ENCODE measurements at regions not wholly inside any gene's neighbourhood (a gene's known extent, or its start where the extent isn't known, plus 50 kb on each side); places are given as distances from the start of the nearest gene placed in this dataset.
"Not testable (repeated sequence)": the region's sequence is repeated elsewhere in the genome, so short reads cannot be mapped to it uniquely, and the experiment has no call there.

DNA sequence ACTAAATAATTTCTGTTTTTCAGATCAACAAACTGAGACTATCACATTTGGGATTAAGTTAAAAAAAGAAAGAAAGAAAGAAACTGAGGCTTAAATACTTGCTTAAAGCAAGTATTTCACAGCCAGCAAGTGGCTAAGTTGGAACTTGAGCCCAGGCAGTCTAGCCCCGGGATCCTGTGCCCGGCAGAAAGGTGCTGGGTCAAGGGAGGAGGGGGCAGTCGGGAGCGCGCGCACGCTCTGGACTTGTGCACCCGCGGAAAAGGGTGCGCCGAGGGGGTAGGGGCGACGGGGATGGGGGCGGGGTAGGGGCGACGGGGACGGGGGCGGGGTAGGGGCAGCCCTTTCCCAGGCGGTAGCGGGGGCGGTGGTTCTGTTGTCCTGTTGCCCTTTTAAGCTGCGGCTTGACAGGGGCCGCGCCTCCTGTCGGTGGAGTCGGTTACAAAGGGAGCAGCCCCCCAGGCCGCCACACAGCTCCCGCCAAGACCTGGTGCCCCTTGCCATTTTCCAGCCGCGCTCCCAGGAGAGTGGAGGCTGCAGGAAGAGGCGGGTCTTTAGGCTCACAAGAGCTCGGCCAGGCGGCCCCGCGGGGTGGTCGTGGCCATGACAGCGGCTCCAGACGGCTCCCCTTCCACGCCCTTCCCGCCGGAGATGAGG lies 60.6 kb downstream of the GOLGA8T start:
- peak overlapping the region; percentile 33 to 39 for H3K4me3 ChIP-seq
- DNase-seq (ENCODE audit: extremely low spot score in 2 of 2): not testable (repeated sequence)

DNA sequence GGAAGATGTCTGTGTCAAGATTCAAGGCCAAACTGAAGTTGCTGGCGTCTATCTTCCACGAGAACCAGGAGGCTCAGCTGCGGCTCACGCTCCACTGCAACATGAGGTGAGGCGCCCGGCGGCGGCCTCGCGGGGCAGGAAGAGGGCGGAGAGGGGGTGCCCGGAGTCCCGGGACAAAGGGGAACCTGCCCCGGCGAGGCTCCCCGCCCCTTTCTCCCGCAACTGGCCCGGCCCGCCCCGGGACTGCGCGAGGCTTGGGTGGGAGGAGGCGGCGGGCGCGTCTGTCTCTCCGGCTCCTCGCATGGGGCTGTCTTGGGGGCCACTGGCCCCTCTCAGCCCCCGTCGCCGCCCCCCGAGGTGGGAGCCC lies 61.1 kb downstream of the GOLGA8T start:
- H3K4me1 ChIP-seq; H3K27ac ChIP-seq; H3K27me3 ChIP-seq; intact Hi-C loops (cut with DNase I); H3K36me3 ChIP-seq; H3K9me3 ChIP-seq: not testable (repeated sequence)
- peak overlapping the region; percentile 33 to 39 for H3K4me3 ChIP-seq
- DNase-seq (ENCODE audit: extremely low spot score in 2 of 2): peak in 1 of 2 donors; percentile 16

More for the DNA sequence above, 60.6 kb downstream of the GOLGA8T start:
- intact Hi-C loops (cut with DNase I); H3K9me3 ChIP-seq; H3K36me3 ChIP-seq; H3K4me1 ChIP-seq; H3K27me3 ChIP-seq; H3K27ac ChIP-seq: not testable (repeated sequence)

DNA sequence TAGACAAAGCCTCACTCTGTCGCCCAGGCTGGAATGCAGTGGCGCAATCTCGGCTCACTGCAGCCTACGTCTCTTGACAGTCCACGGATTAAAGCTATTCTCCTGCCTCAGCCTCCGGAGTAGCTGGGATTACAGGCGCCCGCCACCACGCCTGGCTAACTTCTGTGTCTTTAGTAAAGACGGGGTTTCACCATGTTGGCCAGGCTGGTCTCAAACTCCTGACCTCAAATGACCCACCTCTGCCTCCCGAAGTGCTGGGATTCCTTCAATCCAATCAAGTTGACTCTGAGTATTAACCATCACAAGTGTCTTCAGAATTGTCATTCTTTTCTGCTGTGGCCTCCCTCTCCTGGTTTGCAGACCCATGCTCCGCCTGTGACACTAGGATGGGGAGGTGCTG lies 61.9 kb downstream of the GOLGA8T start:
- H3K36me3 ChIP-seq; H3K4me1 ChIP-seq; H3K4me3 ChIP-seq; intact Hi-C loops (cut with DNase I); H3K27me3 ChIP-seq; DNase-seq (ENCODE audit: extremely low spot score in 2 of 2); H3K27ac ChIP-seq; H3K9me3 ChIP-seq: not testable (repeated sequence)

DNA sequence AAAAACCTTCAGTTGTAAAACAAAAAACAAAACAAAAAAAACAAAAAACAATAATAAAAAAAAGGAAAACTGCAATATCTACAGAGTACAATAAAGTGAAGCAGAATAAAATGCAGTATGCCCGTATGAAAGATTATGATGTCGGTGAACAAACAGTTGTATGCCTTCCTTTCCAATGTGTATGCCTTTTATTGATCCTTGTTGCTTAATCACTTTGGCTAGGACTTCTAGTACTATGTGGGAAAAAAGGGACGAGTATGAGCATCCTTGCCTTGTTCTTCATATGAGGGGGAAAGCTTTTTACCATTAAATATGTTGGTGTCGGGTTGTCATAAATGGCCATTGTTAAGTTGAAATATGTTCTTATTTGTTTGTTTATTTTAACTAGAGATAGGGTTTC lies 66.7 kb downstream of the GOLGA8T start:
- H3K36me3 ChIP-seq; H3K27me3 ChIP-seq; H3K4me1 ChIP-seq; H3K9me3 ChIP-seq; H3K27ac ChIP-seq; H3K4me3 ChIP-seq; DNase-seq (ENCODE audit: extremely low spot score in 2 of 2); intact Hi-C loops (cut with DNase I): not testable (repeated sequence)

DNA sequence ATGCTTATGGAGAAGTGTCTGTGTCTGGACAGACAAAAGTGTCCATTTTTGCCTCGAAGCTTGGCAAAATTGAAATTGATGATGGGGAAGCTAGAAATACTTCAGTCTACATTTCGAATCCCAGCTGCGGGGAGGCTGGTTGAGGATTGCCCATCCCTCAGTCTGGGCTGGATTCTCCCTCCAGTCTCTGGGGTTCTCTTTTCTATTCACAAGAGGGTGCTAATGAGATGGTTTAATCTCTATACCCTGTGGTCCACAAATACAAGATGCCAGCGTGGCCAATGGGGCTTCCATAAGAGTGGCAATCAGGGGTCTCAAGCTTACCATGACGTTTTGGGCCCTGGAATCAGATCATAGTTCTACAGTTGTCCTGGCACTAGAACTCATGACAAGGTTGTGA lies 78.9 kb downstream of the GOLGA8T start:
- intact Hi-C loops (cut with DNase I); DNase-seq (ENCODE audit: extremely low spot score in 2 of 2); H3K27me3 ChIP-seq; H3K4me3 ChIP-seq; H3K27ac ChIP-seq; H3K4me1 ChIP-seq; H3K9me3 ChIP-seq; H3K36me3 ChIP-seq: not testable (repeated sequence)

DNA sequence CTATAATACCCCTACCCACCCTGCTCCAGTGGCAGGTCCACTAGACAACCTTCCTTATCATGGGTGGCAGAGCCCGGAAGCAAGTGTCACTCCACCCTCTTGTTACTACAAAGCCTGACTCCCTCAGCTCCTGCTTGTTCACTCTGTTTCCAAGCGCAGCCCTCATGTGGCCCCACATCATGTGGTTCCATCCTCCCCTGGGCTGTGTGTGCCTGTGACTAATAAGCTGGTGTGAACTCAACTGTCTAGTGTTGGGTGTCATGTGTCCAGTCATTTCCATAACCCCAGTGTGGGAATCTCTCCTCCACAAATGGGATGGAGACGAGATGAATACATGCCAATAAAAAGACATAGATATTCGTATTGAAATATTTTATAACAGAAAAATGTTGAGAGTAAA lies 87.0 kb downstream of the GOLGA8T start:
- H3K36me3 ChIP-seq; H3K4me3 ChIP-seq; H3K27ac ChIP-seq; H3K9me3 ChIP-seq; DNase-seq (ENCODE audit: extremely low spot score in 2 of 2); H3K27me3 ChIP-seq; intact Hi-C loops (cut with DNase I); H3K4me1 ChIP-seq: not testable (repeated sequence)

DNA sequence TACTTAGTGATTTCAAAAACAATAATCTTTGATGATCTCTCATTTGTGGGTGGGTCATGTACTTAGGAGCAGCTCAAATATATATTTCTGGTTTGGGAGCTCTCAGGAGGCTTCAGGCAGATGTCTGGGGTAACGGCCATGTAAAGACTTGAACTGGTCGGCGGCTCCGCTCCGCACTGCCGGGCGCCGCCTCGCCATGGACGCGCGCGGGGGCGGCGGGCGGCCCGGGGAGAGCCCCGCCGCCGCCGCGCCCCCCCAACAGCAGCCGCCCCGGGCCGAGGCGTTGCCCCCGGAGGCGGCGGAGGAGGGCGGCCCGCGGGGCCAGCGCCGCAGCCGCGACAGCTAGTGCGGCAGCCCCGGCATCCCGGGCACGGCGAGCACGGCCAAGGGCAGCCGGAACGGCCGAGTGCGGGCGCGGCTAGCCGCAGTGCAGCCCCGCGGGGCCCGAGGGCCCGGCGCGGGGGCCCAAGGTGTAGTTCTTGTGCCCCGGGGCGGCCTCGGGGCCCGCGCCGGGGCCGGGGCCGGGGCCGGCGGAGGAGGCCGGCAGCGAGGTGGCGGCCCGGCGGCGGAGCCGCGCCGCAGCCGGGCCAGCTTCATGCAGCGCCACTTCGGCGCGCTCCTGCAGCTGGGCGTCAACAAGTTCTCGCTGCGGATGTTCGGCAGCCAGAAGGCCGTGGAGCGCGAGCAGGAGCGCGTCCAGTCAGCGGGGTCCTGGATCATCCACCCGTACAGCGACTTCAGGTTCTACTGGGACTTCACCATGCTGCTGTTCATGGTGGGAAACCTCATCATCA lies 88.1 kb downstream of the GOLGA8T start:
- intact Hi-C loops (cut with DNase I); H3K27me3 ChIP-seq; H3K9me3 ChIP-seq; H3K4me1 ChIP-seq; DNase-seq (ENCODE audit: extremely low spot score in 2 of 2); H3K36me3 ChIP-seq; H3K4me3 ChIP-seq; H3K27ac ChIP-seq: not testable (repeated sequence)

DNA sequence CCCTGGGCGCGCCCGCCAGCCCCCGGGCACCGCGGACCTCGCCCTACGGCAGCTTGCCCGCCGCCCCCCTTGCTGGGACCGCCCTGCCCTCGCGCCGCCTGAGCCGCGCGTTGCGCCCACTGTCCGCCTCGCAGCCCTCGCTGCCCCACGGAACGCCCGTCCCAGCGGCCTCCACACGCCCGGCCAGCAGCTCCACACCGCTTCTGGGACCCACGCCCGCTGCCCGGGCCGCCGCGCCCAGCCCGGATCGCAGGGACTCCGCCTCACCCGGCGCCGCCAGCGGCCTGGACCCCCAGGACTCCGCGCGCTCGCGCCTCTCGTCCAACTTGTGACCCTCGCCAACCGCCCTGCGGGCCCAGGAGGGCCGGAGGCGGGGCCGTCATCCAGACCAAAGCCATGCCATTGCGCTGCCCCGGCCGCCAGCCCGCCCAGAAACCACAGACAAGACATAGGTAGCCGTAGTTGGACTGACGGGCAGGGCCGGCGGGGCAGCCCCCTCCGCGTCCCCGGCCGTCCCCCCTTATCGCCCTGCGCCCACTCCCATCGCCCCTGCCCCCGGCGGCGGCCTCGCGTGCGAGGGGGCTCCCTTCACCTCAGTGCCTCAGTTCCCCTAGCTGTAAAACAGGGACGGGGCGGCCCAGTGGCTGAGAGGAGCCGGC lies 90.5 kb downstream of the GOLGA8T start:
- H3K27ac ChIP-seq; H3K36me3 ChIP-seq; H3K4me1 ChIP-seq; H3K27me3 ChIP-seq; H3K9me3 ChIP-seq; H3K4me3 ChIP-seq; intact Hi-C loops (cut with DNase I): not testable (repeated sequence)
- peak in 1 of 2 donors; percentile 6 for DNase-seq (ENCODE audit: extremely low spot score in 2 of 2)

DNA sequence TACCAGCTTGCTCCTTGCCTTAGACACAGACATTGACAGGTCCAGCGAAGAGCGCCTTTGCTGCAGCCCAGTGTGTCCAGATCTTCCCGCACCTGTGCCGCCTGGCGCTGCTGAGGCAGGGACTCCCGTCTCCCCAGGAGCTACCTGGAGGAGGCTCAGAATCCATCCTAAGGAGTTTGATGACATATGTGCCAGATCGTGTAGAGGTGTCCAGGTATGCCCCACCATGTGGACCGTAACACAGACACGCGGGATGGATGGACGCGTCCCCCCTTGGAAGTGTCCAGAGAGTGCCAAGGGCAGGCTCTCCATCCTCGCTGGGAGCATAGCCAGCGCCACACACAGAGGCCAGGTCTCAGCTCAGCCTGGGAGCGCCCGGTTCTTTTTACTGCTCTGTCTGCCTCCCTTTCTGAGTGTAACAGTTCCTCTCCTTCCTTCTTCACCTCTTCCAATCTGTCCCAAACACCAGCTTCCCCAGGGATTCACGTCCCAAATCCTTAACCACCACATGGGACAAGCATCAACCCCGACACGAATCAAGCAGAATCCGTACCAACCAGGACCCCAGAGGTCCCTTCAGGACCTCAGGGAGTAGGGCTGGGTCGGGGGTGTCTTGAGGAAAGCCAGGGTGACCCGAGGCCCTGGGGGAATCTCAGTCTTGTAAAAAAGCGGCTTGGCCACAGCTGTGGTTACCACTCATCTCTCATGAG lies 126.7 kb downstream of the GOLGA8T start:
- H3K36me3 ChIP-seq; H3K4me1 ChIP-seq; H3K27ac ChIP-seq; H3K27me3 ChIP-seq; H3K9me3 ChIP-seq; intact Hi-C loops (cut with DNase I); H3K4me3 ChIP-seq: not testable (repeated sequence)
- DNase-seq (ENCODE audit: extremely low spot score in 2 of 2): peak; percentile 1 to 29

DNA sequence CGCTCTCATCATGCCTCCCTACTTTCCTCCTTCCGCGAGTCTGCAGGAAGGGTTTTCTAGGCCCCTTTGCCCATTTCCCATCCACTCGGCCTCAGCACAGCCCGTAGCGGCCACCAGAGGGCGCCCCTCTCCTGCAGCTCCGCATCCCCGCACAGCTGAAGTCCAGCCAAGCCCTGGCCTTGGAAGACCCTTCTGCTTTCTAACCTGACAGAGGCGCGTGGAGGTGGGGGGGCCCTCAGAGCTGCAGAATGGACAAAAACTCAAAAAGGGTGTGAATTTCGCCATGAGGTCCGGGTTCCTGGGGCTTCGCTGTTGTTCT lies 127.2 kb downstream of the GOLGA8T start:
- H3K4me1 ChIP-seq; H3K27ac ChIP-seq; H3K27me3 ChIP-seq; intact Hi-C loops (cut with DNase I); H3K9me3 ChIP-seq; H3K4me3 ChIP-seq; H3K36me3 ChIP-seq; DNase-seq (ENCODE audit: extremely low spot score in 2 of 2): not testable (repeated sequence)

DNA sequence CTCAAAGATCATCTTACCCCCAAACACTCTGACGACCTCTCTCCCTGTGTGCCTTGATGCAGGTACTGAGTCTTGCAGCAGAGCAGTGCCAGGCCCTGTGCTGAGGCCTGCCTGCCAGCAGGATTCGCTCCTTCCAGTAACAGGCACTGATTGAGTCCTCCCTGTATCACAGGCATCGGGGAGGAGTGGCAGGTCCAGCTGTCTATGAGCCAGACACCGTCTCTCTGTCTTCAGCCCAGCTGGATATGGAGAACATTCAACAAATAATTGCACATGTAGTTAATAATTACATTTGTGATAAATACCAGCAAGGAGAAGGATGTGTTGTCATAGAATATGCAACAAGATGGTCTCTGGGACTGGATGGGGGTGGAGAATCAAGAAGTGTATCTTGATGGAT lies 129.1 kb downstream of the GOLGA8T start:
- H3K36me3 ChIP-seq; H3K27me3 ChIP-seq; DNase-seq (ENCODE audit: extremely low spot score in 2 of 2); H3K27ac ChIP-seq; H3K9me3 ChIP-seq; intact Hi-C loops (cut with DNase I); H3K4me1 ChIP-seq; H3K4me3 ChIP-seq: not testable (repeated sequence)

DNA sequence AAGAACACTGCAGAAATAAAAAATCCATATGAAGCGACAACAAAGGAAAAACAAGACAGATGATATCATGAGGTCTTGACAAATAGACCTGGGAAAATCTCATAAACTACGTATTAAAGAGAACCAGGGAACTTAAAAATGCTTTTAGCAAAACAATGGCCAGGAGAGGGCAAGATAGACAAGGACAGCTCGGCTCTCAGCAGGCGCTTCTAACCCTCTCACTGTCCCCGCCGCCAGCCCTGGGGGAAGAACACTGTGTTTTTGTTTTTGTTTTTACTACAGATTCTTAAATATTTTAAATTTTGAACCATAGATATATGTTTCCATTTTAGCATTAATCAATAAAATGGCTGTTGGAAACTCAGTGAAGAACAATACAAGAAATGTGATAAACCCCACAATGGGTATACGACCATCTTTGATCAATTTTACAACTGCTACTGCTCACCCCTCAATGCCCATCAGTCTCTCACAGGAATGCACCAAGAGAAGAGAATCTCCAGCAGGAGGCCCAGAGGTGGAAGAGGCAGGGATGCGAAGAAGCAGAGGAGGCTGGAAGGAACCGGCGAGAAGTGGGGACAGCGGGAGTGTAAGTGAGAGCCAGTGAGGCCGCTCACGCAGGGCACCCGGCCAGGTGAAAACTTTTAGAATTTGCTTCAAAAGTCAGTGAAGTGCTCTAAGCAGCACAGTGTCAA lies 98.0 kb downstream of the CHRFAM7A start:
- H3K36me3 ChIP-seq; intact Hi-C loops (cut with DNase I); H3K27ac ChIP-seq; DNase-seq (ENCODE audit: extremely low spot score in 2 of 2); H3K4me3 ChIP-seq; H3K4me1 ChIP-seq; H3K27me3 ChIP-seq; H3K9me3 ChIP-seq: not testable (repeated sequence)

DNA sequence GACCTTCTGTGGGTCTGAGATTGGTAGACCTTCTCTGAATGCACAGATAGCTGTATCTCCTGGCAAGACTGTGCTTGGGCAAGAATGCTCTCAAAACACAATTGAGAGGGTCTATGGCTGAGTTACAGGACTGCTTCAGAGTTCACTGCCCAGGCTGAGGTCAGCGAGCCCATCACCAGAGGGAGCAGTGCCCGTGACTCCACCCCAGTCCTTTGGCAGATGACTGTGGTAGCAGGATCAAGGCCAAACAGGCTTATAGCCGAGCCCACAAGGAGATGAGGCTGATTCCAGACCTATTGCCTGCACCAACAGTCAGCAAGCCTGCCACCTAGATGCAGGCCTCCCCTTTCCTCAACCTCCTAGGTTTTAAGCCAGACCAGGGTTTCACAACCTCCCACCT lies 89.4 kb downstream of the CHRFAM7A start:
- H3K36me3 ChIP-seq; H3K9me3 ChIP-seq; DNase-seq (ENCODE audit: extremely low spot score in 2 of 2); H3K4me1 ChIP-seq; H3K4me3 ChIP-seq; H3K27ac ChIP-seq; intact Hi-C loops (cut with DNase I); H3K27me3 ChIP-seq: not testable (repeated sequence)

Measured in vagina (tissue), 2 donors.